ENCODE measurements at regions not wholly inside any gene's neighbourhood (a gene's known extent, or its start where the extent isn't known, plus 50 kb on each side); places are given as distances from the start of the nearest gene placed in this dataset.

DNA sequence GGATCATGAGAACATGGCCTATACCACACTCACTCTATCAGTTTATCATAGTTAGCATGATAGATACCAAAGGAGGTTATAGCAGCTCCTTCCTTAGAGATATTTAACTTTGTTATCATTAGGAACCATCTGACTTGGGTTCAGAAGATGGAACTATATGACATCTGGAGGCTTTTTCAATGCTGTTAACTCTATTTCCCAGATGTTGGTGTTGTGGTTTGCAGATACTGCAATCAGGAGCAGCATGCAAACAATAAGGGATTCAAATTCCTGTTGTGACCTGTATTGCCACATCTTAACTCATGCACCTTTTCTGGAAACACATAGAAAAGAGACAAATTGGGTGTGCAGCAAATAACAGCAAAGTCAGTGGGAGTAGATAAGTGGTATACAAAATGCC, 201.7 kb downstream of the NNT start:
- ATAC-seq (no peak), DNase-seq (ENCODE audit: extremely low read depth in 1 of 4, low spot score in 3 of 4) (no peak), FAIRE-seq (no peak)
- POLR2A ChIA-PET: no interaction called here
- no peaks in the 10 kb centered on the region for H3K9me1 ChIP-seq (ENCODE audit: control insufficient read depth, insufficient read depth, low read length)
- no peaks in the 10 kb centered on the region for H4K20me1 ChIP-seq (replicated peaks; ENCODE audit: control insufficient read depth, insufficient read depth, low read length)
- in situ Hi-C loops (cut with MboI) (no loop called here), intact Hi-C loops (cut with micrococcal nuclease) (no loop called here)
- CTCF ChIA-PET (ENCODE audit: low intra/inter-chr PET ratio): no interaction called here
- H3K9ac ChIP-seq (ENCODE audit: insufficient read depth in 1 of 2, low read depth in 2 of 2, low read length in 2 of 2): no peak overlapping the region
- no peaks in the 10 kb centered on the region for H3K79me2 ChIP-seq (ENCODE audit: control insufficient read depth, insufficient read depth, low read length)
- no peak overlapping the region for H3K4me3 ChIP-seq
- H3K27ac ChIP-seq (ENCODE audit: extremely low read depth, low read depth, low read length): no peak overlapping the region
- no peaks in the 10 kb centered on the region for H3K27me3 ChIP-seq (ENCODE audit: control insufficient read depth in 2 of 2, insufficient read depth in 2 of 2, low read length in 2 of 2)
- no peak overlapping the region for H2AFZ ChIP-seq (ENCODE audit: low read depth, low read length)
- no TSS peak for BruUV-seq (replicated peaks)
- H3K4me2 ChIP-seq (ENCODE audit: insufficient read depth, low read length): no peak overlapping the region
- H3K36me3 ChIP-seq (ENCODE audit: control insufficient read depth, insufficient read depth, low read length): no peaks in the 10 kb centered on the region
- no peaks in the 10 kb centered on the region for H3K4me1 ChIP-seq (replicated peaks in 1 of 2; ENCODE audit: control insufficient read depth in 2 of 2, insufficient read depth in 2 of 2, low read length in 2 of 2)
- H3K9me3 ChIP-seq (replicated peaks; ENCODE audit: control insufficient read depth, insufficient read depth, low read depth, low read length): no peaks in the 10 kb centered on the region
- TF ChIP-seq TCF3 (CRISPR knock-in tag; IDR thresholded peaks at IDR 0.05): peak; percentile 42; the same call in 1 of the 2 replicates
- TF ChIP-seq ZKSCAN8 (CRISPR knock-in tag; IDR thresholded peaks at IDR 0.05): peak; percentile 44; the same call in 1 of the 2 replicates
- no peak for TF ChIP-seq MTA2 (IDR thresholded peaks at IDR 0.05; ENCODE audit: low read depth)
- no peak for TF ChIP-seq NCOR1 (IDR thresholded peaks at IDR 0.05)
- TF ChIP-seq BCL6 (CRISPR knock-in tag; IDR thresholded peaks at IDR 0.05): peak; percentile 67; the same call in 1 of the 2 replicates
- TF ChIP-seq, protein P1, sequence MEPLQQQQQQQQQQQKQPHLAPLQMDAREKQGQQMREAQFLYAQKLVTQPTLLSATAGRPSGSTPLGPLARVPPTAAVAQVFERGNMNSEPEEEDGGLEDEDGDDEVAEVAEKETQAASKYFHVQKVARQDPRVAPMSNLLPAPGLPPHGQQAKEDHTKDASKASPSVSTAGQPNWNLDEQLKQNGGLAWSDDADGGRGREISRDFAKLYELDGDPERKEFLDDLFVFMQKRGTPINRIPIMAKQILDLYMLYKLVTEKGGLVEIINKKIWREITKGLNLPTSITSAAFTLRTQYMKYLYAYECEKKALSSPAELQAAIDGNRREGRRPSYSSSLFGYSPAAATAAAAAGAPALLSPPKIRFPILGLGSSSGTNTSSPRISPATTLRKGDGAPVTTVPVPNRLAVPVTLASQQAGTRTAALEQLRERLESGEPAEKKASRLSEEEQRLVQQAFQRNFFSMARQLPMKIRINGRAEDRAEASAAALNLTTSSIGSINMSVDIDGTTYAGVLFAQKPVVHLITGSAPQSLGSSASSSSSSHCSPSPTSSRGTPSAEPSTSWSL (CRISPR knock-in tag; IDR thresholded peaks at IDR 0.05; ENCODE audit: borderline replicate concordance): no peak
- TF ChIP-seq SNIP1 (IDR thresholded peaks at IDR 0.05; ENCODE audit: low read depth): no peak
- TF ChIP-seq SMAD3 (CRISPR knock-in tag; conservative IDR thresholded peaks at IDR 0.05): peak; percentile 77; the same call in 1 of the 2 replicates
- TF ChIP-seq ZNF444 (CRISPR knock-in tag; IDR thresholded peaks at IDR 0.05): no peak
- TF ChIP-seq MCM3 (IDR thresholded peaks at IDR 0.05): no peak
- TF ChIP-seq TEAD4 (IDR thresholded peaks at IDR 0.05; ENCODE audit: low read length): peak; percentile 83; the same call in 1 of the 2 replicates
- TF ChIP-seq TEAD4 (CRISPR knock-in tag; IDR thresholded peaks at IDR 0.05; ENCODE audit: borderline replicate concordance): no peak
- peak in 1 of 2 experiments; percentile 47; a peak in 2 of 4 replicates for TF ChIP-seq MAZ (CRISPR knock-in tag; conservative IDR thresholded peaks at IDR 0.05 in 1 of 2, IDR thresholded peaks at IDR 0.05 in 1 of 2)
- TF ChIP-seq NCOA2 (IDR thresholded peaks at IDR 0.05; ENCODE audit: partially characterized antibody in 2 of 2): no peak
- TF ChIP-seq SMARCA5 (IDR thresholded peaks at IDR 0.05): no peak
- TF ChIP-seq, protein P2, sequence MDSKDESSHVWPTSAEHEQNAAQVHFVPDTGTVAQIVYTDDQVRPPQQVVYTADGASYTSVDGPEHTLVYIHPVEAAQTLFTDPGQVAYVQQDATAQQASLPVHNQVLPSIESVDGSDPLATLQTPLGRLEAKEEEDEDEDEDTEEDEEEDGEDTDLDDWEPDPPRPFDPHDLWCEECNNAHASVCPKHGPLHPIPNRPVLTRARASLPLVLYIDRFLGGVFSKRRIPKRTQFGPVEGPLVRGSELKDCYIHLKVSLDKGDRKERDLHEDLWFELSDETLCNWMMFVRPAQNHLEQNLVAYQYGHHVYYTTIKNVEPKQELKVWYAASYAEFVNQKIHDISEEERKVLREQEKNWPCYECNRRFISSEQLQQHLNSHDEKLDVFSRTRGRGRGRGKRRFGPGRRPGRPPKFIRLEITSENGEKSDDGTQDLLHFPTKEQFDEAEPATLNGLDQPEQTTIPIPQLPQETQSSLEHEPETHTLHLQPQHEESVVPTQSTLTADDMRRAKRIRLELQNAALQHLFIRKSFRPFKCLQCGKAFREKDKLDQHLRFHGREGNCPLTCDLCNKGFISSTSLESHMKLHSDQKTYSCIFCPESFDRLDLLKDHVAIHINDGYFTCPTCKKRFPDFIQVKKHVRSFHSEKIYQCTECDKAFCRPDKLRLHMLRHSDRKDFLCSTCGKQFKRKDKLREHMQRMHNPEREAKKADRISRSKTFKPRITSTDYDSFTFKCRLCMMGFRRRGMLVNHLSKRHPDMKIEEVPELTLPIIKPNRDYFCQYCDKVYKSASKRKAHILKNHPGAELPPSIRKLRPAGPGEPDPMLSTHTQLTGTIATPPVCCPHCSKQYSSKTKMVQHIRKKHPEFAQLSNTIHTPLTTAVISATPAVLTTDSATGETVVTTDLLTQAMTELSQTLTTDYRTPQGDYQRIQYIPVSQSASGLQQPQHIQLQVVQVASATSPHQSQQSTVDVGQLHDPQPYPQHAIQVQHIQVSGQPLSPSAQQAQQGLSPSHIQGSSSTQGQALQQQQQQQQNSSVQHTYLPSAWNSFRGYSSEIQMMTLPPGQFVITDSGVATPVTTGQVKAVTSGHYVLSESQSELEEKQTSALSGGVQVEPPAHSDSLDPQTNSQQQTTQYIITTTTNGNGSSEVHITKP (IDR thresholded peaks at IDR 0.05; ENCODE audit: partially characterized antibody): no peak
- no peak for TF ChIP-seq NFE2 (IDR thresholded peaks at IDR 0.05; ENCODE audit: low read depth)
- TF ChIP-seq DMBX1 (CRISPR knock-in tag; IDR thresholded peaks at IDR 0.05; ENCODE audit: borderline replicate concordance): peak; percentile 69; the same call in 1 of the 2 replicates
- peak; percentile 53; the same call in 1 of the 2 replicates for TF ChIP-seq PML (IDR thresholded peaks at IDR 0.05; ENCODE audit: low read length)
